ENCODE measurements at regions not wholly inside any gene's neighbourhood (a gene's known extent, or its start where the extent isn't known, plus 50 kb on each side); places are given as distances from the start of the nearest gene placed in this dataset.

GRCh38 chr20:55741801-55742200 lies 263.5 kb downstream of the CBLN4 start:
- no peak for DNase-seq
- Histone ChIP-seq H3K36me3 (replicated peaks in 1 of 2) (no peaks in the 10 kb centered on the region), H3K4me3 (no peak overlapping the region), H3K4me1 (replicated peaks in 1 of 2) (no peaks in the 10 kb centered on the region), H3K9me3 (replicated peaks in 1 of 3) (no peaks in the 10 kb centered on the region), H3K27ac (no peak overlapping the region), H3K27me3 (no peaks in the 10 kb centered on the region)
- TF ChIP-seq POLR2A (IDR thresholded peaks at IDR 0.05) (no peak), CTCF (IDR thresholded peaks at IDR 0.05) (no peak)
- intact Hi-C loops (cut with DNase I), result no loop called here
- 70 to 81% (median 74%) methylated on average over 3 of the region's 3 CpGs for WGBS, 4 donors

GRCh38 chr20:55740076-55740475 lies 265.2 kb downstream of the CBLN4 start:
- Histone ChIP-seq H3K4me1 (replicated peaks in 1 of 2) (no peaks in the 10 kb centered on the region), H3K9me3 (replicated peaks in 1 of 3) (no peaks in the 10 kb centered on the region), H3K27ac (no peak overlapping the region), H3K36me3 (replicated peaks in 1 of 2) (no peaks in the 10 kb centered on the region), H3K27me3 (no peaks in the 10 kb centered on the region), H3K4me3 (no peak overlapping the region)
- WGBS, 4 donors, result 83 to 87% (median 84%) methylated on average over 8 of the region's 8 CpGs
- intact Hi-C loops (cut with DNase I), result no loop called here
- no peak for TF ChIP-seq CTCF (IDR thresholded peaks at IDR 0.05)
- TF ChIP-seq POLR2A (IDR thresholded peaks at IDR 0.05), result no peak
- no peak for DNase-seq

- no peak for TF ChIP-seq CTCF (IDR thresholded peaks at IDR 0.05)
- no peak for TF ChIP-seq POLR2A (IDR thresholded peaks at IDR 0.05)
- no peak for DNase-seq
- no peaks in the 10 kb centered on the region for H3K36me3 ChIP-seq (replicated peaks in 1 of 2)
- no peaks in the 10 kb centered on the region for H3K9me3 ChIP-seq (replicated peaks in 1 of 3)
- intact Hi-C loops (cut with DNase I), result no loop called here
- no peaks in the 10 kb centered on the region for H3K4me1 ChIP-seq (replicated peaks in 1 of 2)
- no peaks in the 10 kb centered on the region for H3K27me3 ChIP-seq
- H3K4me3 ChIP-seq, result no peak overlapping the region
- no peak overlapping the region for H3K27ac ChIP-seq
- WGBS, 4 donors, result 67 to 70% (median 69%) methylated on average over 4 of the region's 4 CpGs
Observed at GRCh38 chr20:55730321-55730720, 275.0 kb downstream of the CBLN4 start.

- Histone ChIP-seq H3K4me3 (no peak overlapping the region), H3K9me3 (replicated peaks in 1 of 3) (no peaks in the 10 kb centered on the region), H3K36me3 (replicated peaks in 1 of 2) (no peaks in the 10 kb centered on the region), H3K27me3 (no peaks in the 10 kb centered on the region), H3K4me1 (replicated peaks in 1 of 2) (no peaks in the 10 kb centered on the region), H3K27ac (no peak overlapping the region)
- intact Hi-C loops (cut with DNase I), result no loop called here
- TF ChIP-seq CTCF (IDR thresholded peaks at IDR 0.05) (no peak), POLR2A (IDR thresholded peaks at IDR 0.05) (no peak)
- peak in 1 of 7 donors; percentile 18 for DNase-seq
- 43 to 50% (median 46%) methylated on average over 6 of the region's 6 CpGs for WGBS, 4 donors
Observed at GRCh38 chr20:55714736-55715135, 290.6 kb downstream of the CBLN4 start.
